Endothelial cell of umbilical vein (primary cell): ENCODE measurements at regions not wholly inside any gene's neighbourhood (a gene's known extent, or its start where the extent isn't known, plus 50 kb on each side); places are given as distances from the start of the nearest gene placed in this dataset.

Source experiments
- BruUV-seq: library from RNA; stranded (reverse); fragments of 400-500 nt; replicated peaks from 2 replicates; lab custom pipeline; 2021; lab: Mats Ljungman, UMichigan
- CTCF ChIA-PET: fragments of 300-600, 350-600 bp; sonication (Branson Sonifier 250); formaldehyde crosslinking; loops from one replicate; lab custom pipeline; 2021; ENCODE audit warnings: antibody characterized with exemption, inconsistent platforms; lab: Charles Lee
- POLR2A ChIA-PET: fragments of 300-600, 350-600 bp; sonication (Branson Sonifier 250); formaldehyde crosslinking; loops from one replicate; lab custom pipeline; 2021; ENCODE audit warnings: antibody characterized with exemption, inconsistent platforms; lab: Charles Lee
- DNase-seq: peaks from one replicate; pipeline ENCODE4 v3.0.0-alpha.2; 2011; ENCODE audit warnings: low read depth, low spot score
- FAIRE-seq: peaks from 2 replicates; lab custom pipeline; 2011; peaks lifted over from hg19 to GRCh38; lab: Jason Lieb, UNC
- H2AFZ ChIP-seq: 2 replicates; pipeline ENCODE4 v1.6.0; 2012; ENCODE audit warnings: low read depth, low read length, control low read depth, inconsistent platforms
- H3K27ac ChIP-seq: 2 replicates; pipeline ENCODE4 v1.5.1; 2011; ENCODE audit warnings: low read depth, mild to moderate bottlenecking, control low read depth, low read length, moderate library complexity; ENCODE audit not compliant: insufficient read depth
- H3K27me3 ChIP-seq, 2 experiments: 2 replicates each; pipeline versions ENCODE4 v1.6.0 to v1.6.1; 2011; ENCODE audit warnings: low read length in 2 of 2, mixed read lengths in 1 of 2; ENCODE audit not compliant: control insufficient read depth in 2 of 2, insufficient read depth in 2 of 2
- H3K36me3 ChIP-seq, 2 experiments: 2 replicates in 1 of 2; 3 replicates in 1 of 2; pipeline ENCODE4 v1.5.1; 2011; ENCODE audit warnings: low read length in 2 of 2, mild to moderate bottlenecking in 1 of 2, moderate library complexity in 1 of 2; ENCODE audit not compliant: control insufficient read depth in 2 of 2, insufficient read depth in 2 of 2; ENCODE audit errors: extremely low read depth in 1 of 2
- H3K4me1 ChIP-seq: 3 replicates; pipeline ENCODE4 v1.5.1; 2011; ENCODE audit warnings: mild to moderate bottlenecking, low read length; ENCODE audit not compliant: control insufficient read depth, insufficient read depth; ENCODE audit errors: extremely low read depth
- H3K4me2 ChIP-seq: 2 replicates; pipeline ENCODE4 v1.6.1; 2011; ENCODE audit warnings: low read length, control low read depth, mixed read lengths; ENCODE audit not compliant: insufficient read depth
- H3K4me3 ChIP-seq, 3 experiments: fragments of 200-600 bp in 1 of 3; sonication (generic), shearing (Covaris generic) in 1 of 3; replicated peaks in 1 of 3; 2 replicates each; pipeline ENCODE4 v1.5.1; 2011 to 2016; ENCODE audit warnings: control low read depth in 3 of 3, low read length in 3 of 3, mild to moderate bottlenecking in 2 of 3, inconsistent platforms in 1 of 3, low read depth in 1 of 3, moderate library complexity in 1 of 3; ENCODE audit not compliant: insufficient read depth in 1 of 3
- H3K79me2 ChIP-seq: 2 replicates; pipeline ENCODE4 v1.6.0; 2012; ENCODE audit warnings: low read length, inconsistent platforms; ENCODE audit not compliant: control insufficient read depth, insufficient read depth
- H3K9ac ChIP-seq: replicated peaks from 2 replicates; pipeline ENCODE3; 2011; ENCODE audit warnings: low read length, control low read depth; ENCODE audit not compliant: insufficient read depth; ENCODE audit errors: extremely low read depth
- H3K9me1 ChIP-seq: replicated peaks from 3 replicates; pipeline ENCODE4 v1.6.0; 2011; ENCODE audit warnings: mild to moderate bottlenecking, low read length; ENCODE audit not compliant: control insufficient read depth, insufficient read depth; ENCODE audit errors: extremely low read depth
- H3K9me3 ChIP-seq: replicated peaks from 2 replicates; pipeline ENCODE4 v1.5.1; 2012; ENCODE audit warnings: low read length, inconsistent platforms; ENCODE audit not compliant: control insufficient read depth, insufficient read depth
- H4K20me1 ChIP-seq: replicated peaks from 2 replicates; pipeline ENCODE3; 2011; ENCODE audit warnings: mild to moderate bottlenecking, low read length; ENCODE audit not compliant: control insufficient read depth, insufficient read depth; ENCODE audit errors: extremely low read depth
- CTCF ChIP-seq, 2 donors: IDR thresholded peaks; 1 replicate in 1 of 2; 2 replicates in 1 of 2; pipeline ENCODE4 v1.5.1; 2011; ENCODE audit warnings: low read length in 2 of 2, mild to moderate bottlenecking in 2 of 2, moderate library complexity in 2 of 2, control low read depth in 1 of 2, inconsistent platforms in 1 of 2, low read depth in 1 of 2; ENCODE audit not compliant: insufficient read depth in 1 of 2; ENCODE audit errors: extremely low read depth in 1 of 2
- EZH2 ChIP-seq: IDR thresholded peaks from 2 replicates; pipeline ENCODE4 v1.6.1; 2012; ENCODE audit warnings: borderline replicate concordance, low read depth, mild to moderate bottlenecking, moderate library complexity, low read length, inconsistent platforms; ENCODE audit not compliant: severe bottlenecking
- FOS ChIP-seq: IDR thresholded peaks from 2 replicates; pipeline ENCODE4 v1.6.1; 2011; ENCODE audit warnings: mild to moderate bottlenecking, low read length, moderate library complexity, borderline replicate concordance; ENCODE audit not compliant: insufficient read depth
- GATA2 ChIP-seq: IDR thresholded peaks from 2 replicates; pipeline ENCODE4 v1.7.0; 2011; ENCODE audit warnings: low read depth, mild to moderate bottlenecking, moderate library complexity, mixed read lengths, low read length; ENCODE audit not compliant: insufficient read length, insufficient read depth
- JUN ChIP-seq: IDR thresholded peaks from 2 replicates; pipeline ENCODE4 v1.6.1; 2011; ENCODE audit warnings: borderline replicate concordance, low read depth; ENCODE audit not compliant: insufficient read length, insufficient read depth
- MAX ChIP-seq: IDR thresholded peaks from 2 replicates; pipeline ENCODE4 v1.6.1; 2011; ENCODE audit not compliant: insufficient read depth, insufficient read length
- MYC ChIP-seq: IDR thresholded peaks from one replicate; pipeline ENCODE4 v1.6.1; 2011; ENCODE audit warnings: mild to moderate bottlenecking, low read depth, low read length
- POLR2A ChIP-seq: IDR thresholded peaks from 2 replicates; pipeline ENCODE4 v1.6.1; 2012; ENCODE audit warnings: low read depth, mild to moderate bottlenecking, control low read depth, low read length
- POLR2AphosphoS5 ChIP-seq: IDR thresholded peaks from 2 replicates; pipeline ENCODE4 v1.6.1; 2012; ENCODE audit warnings: low read depth, mild to moderate bottlenecking, control low read depth, low read length, moderate library complexity; ENCODE audit not compliant: insufficient read depth
- dilution Hi-C: fragments of 300-500 bp; cut with MboI; formaldehyde crosslinking; loops from one replicate; pipeline ENCODE4 v1.15.0; 2019; ENCODE audit warnings: low sequenced_read_pairs; ENCODE audit not compliant: extremely low pct_ligation_motif_present
- intact Hi-C: fragments of 100-400 bp; cut with micrococcal nuclease; formaldehyde crosslinking; loops from one replicate; pipeline ENCODE4 v1.10.0; 2022

GRCh38 chr7:45443263-45443662 is 130.9 kb upstream of the ADCY1 start:
- H3K27ac ChIP-seq: no peak overlapping the region
- no peaks in the 10 kb centered on the region for H3K27me3 ChIP-seq
- H3K4me1 ChIP-seq: no peaks in the 10 kb centered on the region
- H3K4me2 ChIP-seq: no peak overlapping the region
- BruUV-seq: no TSS peak
- H3K9me1 ChIP-seq: no peaks in the 10 kb centered on the region
- H3K79me2 ChIP-seq: no peaks in the 10 kb centered on the region
- H4K20me1 ChIP-seq: no peaks in the 10 kb centered on the region
- TF ChIP-seq EZH2 (no peak), GATA2 (no peak), POLR2A (no peak), POLR2AphosphoS5 (no peak), CTCF (IDR thresholded peaks at IDR 0.05; ENCODE audit: extremely low read depth in 1 of 2, insufficient read depth in 1 of 2, low read depth in 1 of 2, low read length in 2 of 2) (no peak), MYC (no peak), MAX (no peak), JUN (no peak), FOS (no peak)
- intact Hi-C loops: no loop called here
- FAIRE-seq (no peak), DNase-seq (no peak)
- ChIA-PET POLR2A (no interaction called here), CTCF (no interaction called here)
- H3K9ac ChIP-seq: no peak overlapping the region
- no peaks in the 10 kb centered on the region for H3K9me3 ChIP-seq
- no peaks in the 10 kb centered on the region for H3K36me3 ChIP-seq
- no peak overlapping the region for H2AFZ ChIP-seq
- no peak overlapping the region for H3K4me3 ChIP-seq
- dilution Hi-C loops: no loop called here
